Nucleus accumbens (tissue), 56 donors: ENCODE measurements at regions not wholly inside any gene's neighbourhood (a gene's known extent, or its start where the extent isn't known, plus 50 kb on each side); places are given as distances from the start of the nearest gene placed in this dataset.

Experiments
- DNase-seq, 56 donors: peaks; one replicate each; lab custom pipeline; 2025; lab: John Stamatoyannopoulos, UW

DNA sequence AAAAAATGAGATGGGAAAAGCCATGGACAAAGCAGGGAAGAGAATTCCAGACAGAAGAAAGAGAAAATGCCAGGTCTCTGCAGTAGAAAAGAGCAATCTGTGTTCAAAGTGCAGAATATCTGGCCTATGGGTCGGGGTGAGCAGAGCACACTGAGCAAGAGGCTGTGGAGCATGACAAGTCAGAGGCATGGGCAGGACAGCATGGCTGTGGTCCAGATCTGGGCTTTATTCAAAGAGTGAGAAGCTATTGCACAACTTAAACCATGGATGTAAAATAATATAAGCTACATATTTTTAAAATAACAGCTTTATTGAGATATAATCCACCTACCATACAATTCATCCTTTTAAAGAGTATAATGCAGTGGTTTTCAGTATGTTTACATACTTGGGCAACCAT is 133.1 kb upstream of the SPDL1 start:
- DNase-seq = no peak

DNA sequence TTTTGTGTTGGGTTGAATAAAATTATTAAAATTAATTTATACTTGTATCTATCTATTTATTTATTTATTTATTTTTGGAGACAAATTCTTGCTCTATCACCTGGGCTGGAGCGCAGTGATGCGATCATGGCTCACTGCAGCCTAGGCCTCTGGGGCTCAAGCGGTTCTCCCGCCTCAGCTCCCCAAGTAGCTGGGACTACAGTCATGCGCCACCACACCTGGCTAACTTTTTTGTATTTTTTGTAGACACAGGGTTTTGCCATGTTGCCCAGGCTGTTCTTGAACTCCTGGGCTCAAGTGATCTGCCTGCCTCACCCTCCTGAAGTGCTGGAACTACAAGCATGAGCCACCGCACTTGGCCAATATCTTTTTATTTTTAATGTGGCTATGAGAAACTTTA is 134.7 kb upstream of the SPDL1 start:
- DNase-seq = no peak

DNA sequence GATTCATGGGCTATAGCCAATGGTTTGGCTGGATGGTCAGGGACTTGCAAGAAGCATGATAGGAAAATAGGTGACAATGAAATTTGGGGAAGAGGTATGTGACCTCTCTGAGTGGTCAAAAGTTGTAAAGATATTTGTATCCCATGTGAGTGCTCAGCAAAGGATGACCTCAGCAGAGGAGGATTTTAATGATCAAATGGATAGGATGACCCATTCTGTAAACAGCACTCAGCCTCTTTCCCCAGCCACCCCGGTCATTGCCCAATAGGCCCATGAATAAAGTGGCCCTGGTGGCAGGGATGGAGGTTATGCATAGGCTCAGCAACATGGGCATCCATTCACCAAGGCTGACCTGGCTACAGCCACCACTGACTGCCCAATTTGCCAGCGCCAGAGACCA is 138.4 kb upstream of the SPDL1 start:
- DNase-seq = no peak

GRCh38 chr5:169442913-169443784 is 140.4 kb upstream of the SPDL1 start:
- DNase-seq = no peak

DNA sequence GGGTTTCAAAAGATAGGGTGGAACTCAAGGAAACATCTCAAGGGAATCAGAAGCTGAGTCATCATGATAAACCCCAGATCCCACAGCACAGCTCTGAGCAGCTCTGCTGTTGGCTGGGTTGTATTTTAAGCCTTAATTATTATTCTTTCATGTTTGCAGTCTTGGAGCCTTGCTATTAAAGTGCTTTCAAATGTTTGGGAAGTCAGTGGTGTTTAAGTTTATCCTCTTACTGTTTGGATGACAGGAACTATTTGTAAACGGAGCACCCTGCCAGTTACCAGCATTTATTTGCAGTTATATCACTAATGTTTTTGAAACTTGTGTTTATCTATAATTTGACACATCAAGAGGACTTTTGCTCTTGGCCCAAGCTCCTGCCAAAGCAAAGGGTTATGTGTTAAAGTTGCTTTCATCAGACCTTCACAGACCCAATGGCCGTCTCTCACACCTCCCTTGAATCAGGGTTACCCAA is 141.1 kb upstream of the SPDL1 start:
- no peak for DNase-seq

GRCh38 chr5:169440107-169440705 is 139.3 kb upstream of the SLIT3 start:
- DNase-seq = no peak

DNA sequence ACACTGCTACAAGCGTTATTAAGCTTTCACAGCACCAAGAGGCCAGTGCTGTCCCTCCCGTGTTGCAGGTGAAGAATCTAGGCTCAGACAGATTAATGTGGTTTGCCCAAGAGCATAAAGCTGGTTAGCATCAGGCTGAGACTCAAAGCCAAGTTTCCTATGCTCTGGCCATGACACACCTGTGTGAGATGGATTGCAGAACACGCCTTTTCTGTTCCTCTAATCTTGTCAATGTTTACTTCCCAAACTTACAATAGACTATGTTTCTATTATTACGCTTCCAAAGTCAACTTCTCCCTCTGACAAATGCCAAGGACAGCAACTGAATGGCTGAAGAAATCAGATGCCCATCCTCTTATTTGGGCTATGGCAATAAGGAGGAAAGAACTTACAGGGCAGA is 138.4 kb upstream of the SLIT3 start:
- DNase-seq = no peak

DNA sequence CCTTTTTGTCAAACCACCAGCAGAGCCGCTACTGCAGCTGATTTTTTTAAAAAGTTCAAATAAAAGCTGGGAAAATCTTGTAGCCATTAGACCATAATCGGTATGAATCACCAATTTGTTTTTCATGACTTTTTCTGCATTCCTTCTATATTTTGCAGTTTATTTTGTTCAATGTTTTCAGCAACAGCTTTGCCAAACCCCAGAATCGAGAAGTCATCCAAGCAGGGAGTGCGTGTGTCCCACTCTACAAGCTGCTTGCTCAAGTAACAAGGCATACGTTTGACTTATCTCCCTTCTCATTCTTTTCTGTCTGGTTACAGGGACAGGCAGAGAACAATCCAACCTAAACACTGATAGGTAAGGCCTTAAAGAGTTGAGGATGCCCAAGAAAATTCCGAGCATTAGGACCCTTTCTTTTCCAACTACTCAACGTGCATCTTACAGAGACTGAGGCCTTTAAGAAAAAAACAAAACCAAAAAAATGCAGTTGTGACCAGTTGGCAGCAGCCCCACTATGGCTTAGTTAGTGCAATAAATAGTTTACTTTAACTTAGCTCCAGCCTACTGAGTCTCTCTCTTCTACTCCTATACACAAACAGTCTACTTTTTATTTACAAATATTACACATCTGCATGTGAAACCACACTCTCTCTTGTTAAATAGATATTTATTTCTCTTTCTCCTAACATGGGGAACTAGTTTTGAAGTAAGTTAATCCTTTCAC is 134.7 kb upstream of the SLIT3 start:
- DNase-seq = no peak

- DNase-seq = no peak
Observed at GRCh38 chr5:169433221-169433651, 132.3 kb upstream of the SLIT3 start.

GRCh38 chr5:169431386-169431785 is 130.4 kb upstream of the SLIT3 start:
- no peak for DNase-seq

DNA sequence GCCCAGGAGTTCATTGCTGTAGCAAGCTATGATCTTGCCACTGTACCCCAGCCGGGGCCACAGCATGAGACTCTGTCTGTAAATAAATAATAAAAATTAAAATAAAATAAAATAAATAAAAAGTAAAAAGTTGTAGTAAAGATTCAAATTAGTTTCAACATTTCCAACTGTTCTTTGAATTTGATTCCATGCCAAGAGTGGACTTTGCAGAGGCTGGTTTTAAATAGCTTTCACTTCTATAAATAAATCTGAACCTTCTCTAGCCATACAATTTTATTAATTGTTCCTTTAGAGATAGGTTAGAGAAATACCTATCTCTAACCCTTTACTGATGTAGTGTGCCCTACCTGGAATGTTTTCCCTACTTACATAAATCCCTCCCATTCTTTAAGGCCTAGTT is 129.7 kb upstream of the SLIT3 start:
- no peak for DNase-seq

- DNase-seq = no peak
Observed at GRCh38 chr5:169429044-169429443, 128.1 kb upstream of the SLIT3 start.

DNA sequence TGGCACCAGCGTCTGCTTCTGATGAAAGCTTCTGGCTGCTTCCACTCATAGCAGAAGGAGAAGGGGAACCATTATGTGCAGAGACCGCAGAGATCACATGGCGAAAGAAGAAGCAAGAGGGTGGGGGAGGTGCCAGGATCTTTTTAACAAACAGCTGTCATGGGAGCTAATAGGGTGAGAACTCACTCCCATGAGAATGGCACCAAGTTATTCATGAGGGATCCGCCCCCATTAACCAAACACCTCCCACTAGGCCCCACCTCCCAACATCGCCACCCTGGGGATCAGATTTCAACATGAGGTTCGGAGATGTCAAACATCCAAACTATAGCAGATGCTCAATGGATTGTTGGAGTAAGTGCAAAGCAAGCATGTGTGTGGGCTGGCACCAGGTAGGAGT is 125.8 kb upstream of the SLIT3 start:
- no peak for DNase-seq

DNA sequence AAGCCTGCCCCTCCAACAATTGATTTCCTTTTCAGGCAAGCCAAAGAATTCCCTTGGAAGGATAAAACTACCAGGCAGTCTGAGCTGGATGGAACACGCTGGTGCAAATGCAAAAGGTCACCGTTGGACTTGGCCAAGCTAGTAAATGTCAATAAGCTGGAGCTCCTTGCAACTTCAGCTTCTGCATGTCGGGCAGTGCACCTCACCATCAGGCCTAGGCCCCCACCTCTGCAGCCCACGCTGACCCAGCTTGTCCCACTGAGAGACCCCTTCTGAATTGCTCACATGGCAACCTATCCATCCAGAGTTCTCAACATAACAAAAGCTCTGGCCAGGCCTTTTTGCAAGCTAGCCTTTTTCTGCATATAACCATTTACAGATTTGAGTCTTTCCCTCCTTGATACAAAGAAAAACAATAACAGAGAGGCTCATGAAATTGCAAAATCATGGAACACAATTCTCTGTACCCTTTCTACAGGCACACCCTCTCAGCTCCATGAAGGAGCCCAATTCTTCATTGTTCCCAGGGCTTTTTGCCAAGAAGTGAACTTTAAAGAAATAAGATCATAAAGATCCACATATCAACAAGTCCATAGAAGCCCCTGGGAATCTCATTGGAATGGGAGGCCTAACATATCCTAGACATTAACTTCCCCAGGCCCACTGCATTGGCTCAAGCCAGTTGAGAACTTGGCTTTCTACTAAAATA is 123.9 kb upstream of the SLIT3 start:
- DNase-seq = no peak

DNA sequence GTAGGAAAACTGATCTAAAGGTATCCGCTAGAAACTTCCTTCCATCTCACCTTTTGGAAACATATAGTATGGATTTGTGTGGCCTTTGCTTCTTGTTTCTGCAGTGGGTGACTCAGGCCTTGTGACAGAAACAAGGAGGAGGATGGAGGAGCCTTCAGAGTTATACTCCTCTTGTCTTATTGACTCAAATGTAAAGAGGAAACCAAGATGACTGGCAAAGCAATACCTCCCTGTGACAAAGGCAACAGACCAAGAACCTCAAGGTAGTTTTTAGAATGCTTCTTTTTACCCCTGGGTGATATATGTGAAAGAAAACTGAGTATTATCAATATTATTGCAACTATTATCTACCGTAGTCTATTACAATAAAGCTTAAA is 123.3 kb upstream of the SLIT3 start:
- DNase-seq = no peak

GRCh38 chr5:169423580-169424278 is 122.8 kb upstream of the SLIT3 start:
- no peak for DNase-seq

GRCh38 chr5:169422087-169422486 is 121.1 kb upstream of the SLIT3 start:
- DNase-seq = no peak

GRCh38 chr5:169421677-169422076 is 120.7 kb upstream of the SLIT3 start:
- no peak for DNase-seq

DNA sequence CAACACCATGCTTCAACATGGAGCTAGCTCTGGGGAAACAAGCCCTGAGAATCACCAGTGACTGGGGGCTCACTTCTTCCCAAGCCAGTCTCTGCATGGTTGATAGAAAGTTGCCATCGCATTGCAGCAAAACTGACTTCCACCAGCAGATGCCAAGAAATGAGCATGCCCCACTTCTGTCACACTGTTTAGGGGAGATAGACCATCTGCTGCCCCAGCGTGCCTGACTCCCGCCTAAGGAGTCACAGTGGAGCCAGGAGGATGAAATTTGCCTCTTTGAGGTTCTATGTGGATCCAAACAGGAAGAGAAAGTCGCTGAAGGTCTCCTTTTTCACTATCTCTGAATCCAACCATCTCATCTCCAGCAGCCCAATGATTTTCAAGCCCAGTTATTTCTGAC is 116.7 kb upstream of the SLIT3 start:
- DNase-seq = peak in 1 of 56 donors; percentile 1

DNA sequence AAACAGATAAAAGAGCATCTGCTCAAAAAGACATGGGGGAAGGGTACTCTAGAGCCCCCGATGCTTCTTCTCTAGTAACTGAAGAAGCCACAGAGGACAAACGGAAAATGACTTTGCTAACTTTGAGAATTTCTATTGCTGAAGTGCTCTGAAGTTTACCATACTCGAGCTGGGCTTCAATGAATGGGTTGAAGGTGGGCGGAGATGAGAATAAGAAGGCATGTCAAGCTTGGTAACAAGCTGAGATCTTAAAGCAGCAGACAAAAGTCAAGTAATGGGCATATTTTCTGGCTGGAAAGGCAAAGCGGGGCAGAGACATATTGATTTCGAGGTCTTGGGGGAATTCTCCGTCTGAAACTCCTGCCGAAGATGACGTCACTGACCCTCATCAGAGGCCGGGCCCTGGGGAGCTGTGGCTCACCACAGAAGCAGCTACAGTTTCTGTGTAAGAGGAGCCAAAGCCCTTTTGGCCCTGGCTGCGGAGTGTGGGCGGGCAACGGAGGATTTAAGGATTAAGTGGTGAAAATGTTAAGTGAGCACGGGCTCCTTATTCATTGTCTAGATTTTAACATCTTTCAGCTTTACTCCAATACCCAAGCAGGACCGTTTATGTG is 115.8 kb upstream of the SLIT3 start:
- DNase-seq = no peak
